ENCODE measurements at regions not wholly inside any gene's neighbourhood (a gene's known extent, or its start where the extent isn't known, plus 50 kb on each side); places are given as distances from the start of the nearest gene placed in this dataset.

DNA sequence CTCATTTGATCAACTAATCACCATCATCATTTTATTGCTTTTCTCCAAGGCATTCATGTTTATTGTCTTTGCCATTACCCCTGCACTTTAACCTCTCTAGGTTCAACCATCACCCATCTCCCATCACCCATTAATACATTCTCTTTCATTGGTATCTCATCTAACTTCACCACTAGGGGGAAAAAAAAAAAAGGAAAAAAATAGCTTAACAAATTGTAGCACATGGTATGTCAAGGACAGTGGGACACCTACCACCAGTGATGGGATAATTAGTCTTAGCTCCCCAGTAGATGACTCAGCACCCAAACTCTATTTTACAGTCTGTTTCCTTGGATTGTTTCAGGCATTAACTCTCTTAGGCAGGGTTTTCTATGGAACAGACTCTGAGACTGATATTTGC is 1770.2 kb upstream of the MIR17HG start:
- no peak overlapping the region for H3K4me3 ChIP-seq
- TF ChIP-seq EP300 (IDR thresholded peaks at IDR 0.05) (no peak), POLR2A (IDR thresholded peaks at IDR 0.05) (no peak)
- TF ChIP-seq, protein P1, sequence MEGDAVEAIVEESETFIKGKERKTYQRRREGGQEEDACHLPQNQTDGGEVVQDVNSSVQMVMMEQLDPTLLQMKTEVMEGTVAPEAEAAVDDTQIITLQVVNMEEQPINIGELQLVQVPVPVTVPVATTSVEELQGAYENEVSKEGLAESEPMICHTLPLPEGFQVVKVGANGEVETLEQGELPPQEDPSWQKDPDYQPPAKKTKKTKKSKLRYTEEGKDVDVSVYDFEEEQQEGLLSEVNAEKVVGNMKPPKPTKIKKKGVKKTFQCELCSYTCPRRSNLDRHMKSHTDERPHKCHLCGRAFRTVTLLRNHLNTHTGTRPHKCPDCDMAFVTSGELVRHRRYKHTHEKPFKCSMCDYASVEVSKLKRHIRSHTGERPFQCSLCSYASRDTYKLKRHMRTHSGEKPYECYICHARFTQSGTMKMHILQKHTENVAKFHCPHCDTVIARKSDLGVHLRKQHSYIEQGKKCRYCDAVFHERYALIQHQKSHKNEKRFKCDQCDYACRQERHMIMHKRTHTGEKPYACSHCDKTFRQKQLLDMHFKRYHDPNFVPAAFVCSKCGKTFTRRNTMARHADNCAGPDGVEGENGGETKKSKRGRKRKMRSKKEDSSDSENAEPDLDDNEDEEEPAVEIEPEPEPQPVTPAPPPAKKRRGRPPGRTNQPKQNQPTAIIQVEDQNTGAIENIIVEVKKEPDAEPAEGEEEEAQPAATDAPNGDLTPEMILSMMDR (IDR thresholded peaks at IDR 0.05): no peak
- H3K4me1 ChIP-seq (ENCODE audit: insufficient read depth): no peaks in the 10 kb centered on the region
- intact Hi-C loops (cut with DNase I): no loop called here
- H3K27me3 ChIP-seq: no peaks in the 10 kb centered on the region
- no peaks in the 10 kb centered on the region for H3K9me3 ChIP-seq
- H3K27ac ChIP-seq: no peak overlapping the region
- H3K36me3 ChIP-seq: no peaks in the 10 kb centered on the region
- no peak for DNase-seq

DNA sequence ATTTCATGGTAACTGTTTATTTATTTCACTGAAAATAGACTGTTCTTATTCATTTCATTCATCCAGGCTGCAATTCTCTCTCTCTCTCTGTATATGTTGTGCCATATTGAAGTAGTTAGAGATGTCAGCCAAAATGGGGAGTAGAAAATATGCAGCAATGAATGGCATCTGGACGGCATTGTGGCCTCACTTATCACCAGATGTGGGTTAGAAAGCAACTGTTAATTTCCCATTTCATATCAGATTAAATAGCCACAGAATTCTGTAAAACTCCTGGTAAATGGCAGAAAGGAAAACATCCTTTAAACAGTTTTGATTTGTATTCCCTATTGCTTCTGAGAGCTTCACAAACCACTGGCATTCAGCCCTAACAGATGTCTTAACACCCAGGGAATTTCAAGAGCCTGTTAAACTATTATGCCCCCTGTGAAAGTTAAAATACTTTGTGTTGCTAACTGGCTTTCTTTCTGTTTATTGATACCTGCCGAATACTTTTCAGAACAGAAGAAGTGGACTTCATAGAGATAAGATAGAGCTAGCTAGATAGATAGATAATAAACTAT is 1763.3 kb upstream of the MIR17HG start:
- no peak overlapping the region for H3K27ac ChIP-seq

DNA sequence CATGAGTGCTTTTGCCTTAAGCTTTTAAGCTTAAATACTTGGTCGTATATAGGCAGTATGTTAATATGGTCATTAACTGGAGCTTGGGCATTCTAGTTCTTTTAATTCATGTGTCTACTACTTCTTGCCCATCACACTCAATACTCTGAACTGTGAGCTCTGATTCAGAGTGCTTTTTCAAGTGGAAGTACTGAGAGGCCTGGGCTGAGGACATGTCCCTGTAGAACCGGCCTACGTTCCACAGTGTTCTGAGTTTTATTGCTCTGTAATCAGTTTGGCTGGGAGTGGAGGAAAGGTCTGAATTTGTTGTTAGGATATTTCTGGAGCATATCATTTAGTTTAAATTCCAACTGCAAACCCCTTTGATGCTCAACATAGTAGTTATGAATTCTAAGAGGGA is 1744.8 kb upstream of the MIR17HG start:
- Histone ChIP-seq H3K9me3 (no peaks in the 10 kb centered on the region), H3K4me3 (no peak overlapping the region), H3K4me1 (ENCODE audit: insufficient read depth) (no peaks in the 10 kb centered on the region), H3K36me3 (no peaks in the 10 kb centered on the region), H3K27me3 (no peaks in the 10 kb centered on the region), H3K27ac (no peak overlapping the region)
- TF ChIP-seq POLR2A (IDR thresholded peaks at IDR 0.05) (no peak), EP300 (IDR thresholded peaks at IDR 0.05) (no peak)
- TF ChIP-seq, protein P1 (IDR thresholded peaks at IDR 0.05): no peak
- DNase-seq: no peak
- WGBS, 3 donors: 58 to 65% (median 62%) methylated on average over 3 of the region's 3 CpGs
- intact Hi-C loops (cut with DNase I): no loop called here

More for the DNA sequence above, 1763.3 kb upstream of the MIR17HG start:
- H3K27me3 ChIP-seq: no peaks in the 10 kb centered on the region
- no peaks in the 10 kb centered on the region for H3K9me3 ChIP-seq
- no peaks in the 10 kb centered on the region for H3K36me3 ChIP-seq
- 4 to 27% (median 10%) methylated on average over 2 of the region's 2 CpGs for WGBS, 3 donors
- H3K4me3 ChIP-seq: no peak overlapping the region
- DNase-seq: no peak
- intact Hi-C loops (cut with DNase I): no loop called here
- TF ChIP-seq, protein P1 (IDR thresholded peaks at IDR 0.05): no peak
- no peaks in the 10 kb centered on the region for H3K4me1 ChIP-seq (ENCODE audit: insufficient read depth)

DNA sequence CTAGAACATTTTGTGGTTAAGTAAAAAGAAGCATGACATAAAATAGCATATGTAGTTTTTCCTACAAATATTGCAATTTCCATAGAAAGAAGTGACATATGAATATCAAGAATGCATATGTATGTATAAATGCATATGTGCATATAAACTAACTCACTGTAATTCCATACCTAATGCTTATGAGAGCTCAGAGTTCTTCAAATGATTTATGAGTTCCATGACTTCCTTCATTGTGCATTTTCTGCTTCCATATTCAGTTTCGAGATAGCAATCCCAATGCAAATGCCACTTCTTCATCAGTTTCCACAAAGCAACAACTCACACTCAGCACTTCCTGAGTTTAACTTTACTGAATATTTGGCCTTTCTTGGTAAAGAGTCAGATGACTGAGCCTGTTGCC is 1744.3 kb upstream of the MIR17HG start:
- Histone ChIP-seq H3K36me3 (no peaks in the 10 kb centered on the region), H3K4me3 (no peak overlapping the region), H3K27ac (no peak overlapping the region), H3K9me3 (no peaks in the 10 kb centered on the region), H3K4me1 (ENCODE audit: insufficient read depth) (no peaks in the 10 kb centered on the region), H3K27me3 (no peaks in the 10 kb centered on the region)
- WGBS, 3 donors: 89 to 92% (median 90%) methylated on average over 1 of the region's 1 CpG
- intact Hi-C loops (cut with DNase I): no loop called here
- DNase-seq: no peak
- TF ChIP-seq EP300 (IDR thresholded peaks at IDR 0.05) (no peak), POLR2A (IDR thresholded peaks at IDR 0.05) (no peak)
- TF ChIP-seq, protein P1 (IDR thresholded peaks at IDR 0.05): no peak

Measured in ovary (tissue), 7 donors.